CD4-positive, alpha-beta T cell treated with Interleukin-6 at 100 ng/mL for 8 hours (primary cell): ENCODE measurements at regions not wholly inside any gene's neighbourhood (a gene's known extent, or its start where the extent isn't known, plus 50 kb on each side); places are given as distances from the start of the nearest gene placed in this dataset.
"Not testable (repeated sequence)": the region's sequence is repeated elsewhere in the genome, so short reads cannot be mapped to it uniquely, and the experiment has no call there.

Source experiments
- DNase-seq: peaks from one replicate; pipeline ENCODE4 v3.0.0-alpha.2; 2020; ENCODE audit warnings: mixed read lengths, low spot score

- not testable (repeated sequence) for DNase-seq
Observed at GRCh38 chr2:89874810-89875595, 1183.5 kb downstream of the RPIA start.

GRCh38 chr2:89876445-89876844 is 1185.0 kb downstream of the RPIA start:
- DNase-seq, result not testable (repeated sequence)

GRCh38 chr2:89876878-89877277 is 1185.4 kb downstream of the RPIA start:
- DNase-seq, result not testable (repeated sequence)

GRCh38 chr2:89882880-89883279 is 1191.4 kb downstream of the RPIA start:
- DNase-seq, result not testable (repeated sequence)

- DNase-seq, result not testable (repeated sequence)
Observed at GRCh38 chr2:89883624-89884023, 1192.2 kb downstream of the RPIA start.

- DNase-seq, result not testable (repeated sequence)
Observed at GRCh38 chr2:89885071-89885470, 1193.6 kb downstream of the RPIA start.

- DNase-seq, result not testable (repeated sequence)
Observed at GRCh38 chr2:89888693-89889092, 1197.2 kb downstream of the RPIA start.

- DNase-seq, result not testable (repeated sequence)
Observed at GRCh38 chr2:89890185-89890773, 1198.8 kb downstream of the RPIA start.

GRCh38 chr2:89894988-89895387 is 1203.5 kb downstream of the RPIA start:
- not testable (repeated sequence) for DNase-seq

GRCh38 chr2:89895629-89896028 is 1204.2 kb downstream of the RPIA start:
- DNase-seq, result not testable (repeated sequence)

GRCh38 chr2:89927018-89927417 is 1235.5 kb downstream of the RPIA start:
- DNase-seq, result not testable (repeated sequence)

- not testable (repeated sequence) for DNase-seq
Observed at GRCh38 chr2:89935436-89935835, 1244.0 kb downstream of the RPIA start.

- DNase-seq, result not testable (repeated sequence)
Observed at GRCh38 chr2:89936011-89936410, 1244.5 kb downstream of the RPIA start.

- not testable (repeated sequence) for DNase-seq
Observed at GRCh38 chr2:89936559-89936958, 1245.1 kb downstream of the RPIA start.

GRCh38 chr2:89938756-89939155 is 1247.3 kb downstream of the RPIA start:
- not testable (repeated sequence) for DNase-seq

- not testable (repeated sequence) for DNase-seq
Observed at GRCh38 chr2:89944267-89944666, 1252.8 kb downstream of the RPIA start.

- not testable (repeated sequence) for DNase-seq
Observed at GRCh38 chr2:89945004-89945616, 1253.6 kb downstream of the RPIA start.

GRCh38 chr2:89947208-89947815 is 1255.8 kb downstream of the RPIA start:
- not testable (repeated sequence) for DNase-seq

- DNase-seq, result not testable (repeated sequence)
Observed at GRCh38 chr2:89948102-89948501, 1256.6 kb downstream of the RPIA start.

GRCh38 chr2:89950807-89951206 is 1259.3 kb downstream of the RPIA start:
- DNase-seq, result not testable (repeated sequence)

GRCh38 chr2:89957236-89957635 is 1265.8 kb downstream of the RPIA start:
- not testable (repeated sequence) for DNase-seq

- DNase-seq, result not testable (repeated sequence)
Observed at GRCh38 chr2:89959729-89960378, 1268.4 kb downstream of the RPIA start.
